Breast epithelium (tissue), 4 donors: ENCODE measurements at regions not wholly inside any gene's neighbourhood (a gene's known extent, or its start where the extent isn't known, plus 50 kb on each side); places are given as distances from the start of the nearest gene placed in this dataset.

Experiments
- DNase-seq, 2 donors: peaks; one replicate each; pipeline ENCODE4 v3.0.0-alpha.2; 2019; ENCODE audit warnings: low spot score in 2 of 2
- H3K27ac ChIP-seq, 2 donors: fragments of 200-600 bp; sonication (generic) in 1 of 2; one replicate each; pipeline ENCODE4 v1.5.1; 2016 to 2019; ENCODE audit warnings: mild to moderate bottlenecking in 1 of 2
- H3K27me3 ChIP-seq, 2 donors: fragments of 200-600 bp; sonication (generic) in 1 of 2; one replicate each; pipeline versions ENCODE4 v1.5.1 to v1.6.0; 2017 to 2019; ENCODE audit warnings: control low read depth in 1 of 2, mild to moderate bottlenecking in 1 of 2
- H3K36me3 ChIP-seq: fragments of 200-600 bp; one replicate; pipeline ENCODE4 v1.5.1; 2019
- H3K4me1 ChIP-seq, 2 donors: fragments of 200-600 bp; sonication (generic); one replicate each; pipeline ENCODE4 v1.5.1; 2016 to 2019; ENCODE audit warnings: control low read depth in 1 of 2
- H3K4me3 ChIP-seq, 3 donors: fragments of 200-600 bp; sonication (generic); 1 replicate in 2 of 3; 2 replicates in 1 of 3; pipeline ENCODE4 v1.5.1; 2016 to 2019; ENCODE audit warnings: mild to moderate bottlenecking in 3 of 3, moderate library complexity in 2 of 3
- H3K9me3 ChIP-seq, 2 donors: fragments of 200-600 bp; sonication (generic) in 1 of 2; one replicate each; pipeline ENCODE4 v1.5.1; 2016 to 2019; ENCODE audit warnings: control low read depth in 1 of 2
- POLR2A ChIP-seq: fragments of 450-650 bp; IDR thresholded peaks from one replicate; pipeline ENCODE4 v1.6.1; 2016; ENCODE audit warnings: antibody characterized with exemption, mild to moderate bottlenecking, moderate library complexity
- POLR2AphosphoS5 ChIP-seq, 3 donors: sonication (generic); formaldehyde crosslinking; IDR thresholded peaks; one replicate each; pipeline ENCODE4 v1.6.1; 2017; ENCODE audit warnings: antibody characterized with exemption in 3 of 3
- intact Hi-C: fragments of 100-400 bp; cut with DNase I; formaldehyde crosslinking; loops from one replicate; pipeline ENCODE4 v1.15.1; 2023; ENCODE audit warnings: low total_unique reads
- TF ChIP-seq, protein P1 (sequence below), 3 donors: fragments of 450-650 bp; IDR thresholded peaks; one replicate each; pipeline ENCODE4 v1.5.1; 2016 to 2017; ENCODE audit warnings: antibody characterized with exemption in 3 of 3, mild to moderate bottlenecking in 3 of 3, moderate library complexity in 3 of 3

GRCh38 chr4:140249351-140249750 is 95.4 kb upstream of the MAML3 start:
- intact Hi-C loops, result no loop called here
- Histone ChIP-seq H3K27ac (no peak overlapping the region), H3K9me3 (no peaks in the 10 kb centered on the region), H3K27me3 (no peaks in the 10 kb centered on the region), H3K4me3 (no peak overlapping the region), H3K4me1 (peaks cover 0 to 4% of the 10 kb centered on the region in 2 donors), H3K36me3 (no peaks in the 10 kb centered on the region)
- no peak for DNase-seq
- TF ChIP-seq, protein P1, sequence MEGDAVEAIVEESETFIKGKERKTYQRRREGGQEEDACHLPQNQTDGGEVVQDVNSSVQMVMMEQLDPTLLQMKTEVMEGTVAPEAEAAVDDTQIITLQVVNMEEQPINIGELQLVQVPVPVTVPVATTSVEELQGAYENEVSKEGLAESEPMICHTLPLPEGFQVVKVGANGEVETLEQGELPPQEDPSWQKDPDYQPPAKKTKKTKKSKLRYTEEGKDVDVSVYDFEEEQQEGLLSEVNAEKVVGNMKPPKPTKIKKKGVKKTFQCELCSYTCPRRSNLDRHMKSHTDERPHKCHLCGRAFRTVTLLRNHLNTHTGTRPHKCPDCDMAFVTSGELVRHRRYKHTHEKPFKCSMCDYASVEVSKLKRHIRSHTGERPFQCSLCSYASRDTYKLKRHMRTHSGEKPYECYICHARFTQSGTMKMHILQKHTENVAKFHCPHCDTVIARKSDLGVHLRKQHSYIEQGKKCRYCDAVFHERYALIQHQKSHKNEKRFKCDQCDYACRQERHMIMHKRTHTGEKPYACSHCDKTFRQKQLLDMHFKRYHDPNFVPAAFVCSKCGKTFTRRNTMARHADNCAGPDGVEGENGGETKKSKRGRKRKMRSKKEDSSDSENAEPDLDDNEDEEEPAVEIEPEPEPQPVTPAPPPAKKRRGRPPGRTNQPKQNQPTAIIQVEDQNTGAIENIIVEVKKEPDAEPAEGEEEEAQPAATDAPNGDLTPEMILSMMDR (IDR thresholded peaks at IDR 0.05), result no peak
- TF ChIP-seq POLR2A (no peak), POLR2AphosphoS5 (IDR thresholded peaks at IDR 0.05) (no peak)

DNA sequence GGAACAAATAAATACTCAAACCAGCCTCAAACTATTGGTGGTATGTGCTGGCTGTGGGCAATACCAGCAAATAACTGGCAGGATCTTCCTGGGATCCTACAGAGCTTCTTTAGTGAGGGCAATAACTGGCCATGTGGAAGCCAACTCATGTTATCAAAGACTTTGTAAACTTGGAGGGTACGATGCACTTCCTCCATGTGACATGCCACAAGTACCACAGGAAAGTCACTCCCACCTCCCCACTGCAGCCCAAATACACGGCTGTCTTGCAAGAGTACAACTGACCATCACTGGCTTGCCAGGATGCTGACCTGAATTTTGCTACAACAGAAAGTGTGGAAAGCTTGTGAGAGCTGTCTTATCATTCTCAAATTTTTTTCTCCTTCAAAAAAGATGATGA is 93.3 kb upstream of the MAML3 start:
- TF ChIP-seq, protein P1 (IDR thresholded peaks at IDR 0.05), result no peak
- TF ChIP-seq POLR2A (no peak), POLR2AphosphoS5 (IDR thresholded peaks at IDR 0.05) (no peak)
- Histone ChIP-seq H3K27ac (no peak overlapping the region), H3K36me3 (no peaks in the 10 kb centered on the region), H3K4me3 (no peak overlapping the region), H3K9me3 (no peaks in the 10 kb centered on the region), H3K4me1 (peaks cover 0 to 1% of the 10 kb centered on the region in 2 donors), H3K27me3 (no peaks in the 10 kb centered on the region)
- no peak for DNase-seq
- intact Hi-C loops, result no loop called here

GRCh38 chr4:140246216-140246615 is 92.2 kb upstream of the MAML3 start:
- TF ChIP-seq POLR2AphosphoS5 (IDR thresholded peaks at IDR 0.05) (no peak), POLR2A (no peak)
- TF ChIP-seq, protein P1 (IDR thresholded peaks at IDR 0.05), result no peak
- no peaks in the 10 kb centered on the region for H3K27me3 ChIP-seq
- no peak overlapping the region for H3K27ac ChIP-seq
- no peak overlapping the region for H3K4me3 ChIP-seq
- H3K36me3 ChIP-seq, result no peaks in the 10 kb centered on the region
- H3K9me3 ChIP-seq, result no peaks in the 10 kb centered on the region
- DNase-seq, result no peak
- intact Hi-C loops, result no loop called here
- H3K4me1 ChIP-seq, result no peaks in the 10 kb centered on the region

- Histone ChIP-seq H3K4me1 (no peaks in the 10 kb centered on the region), H3K4me3 (no peak overlapping the region), H3K9me3 (no peaks in the 10 kb centered on the region), H3K36me3 (no peaks in the 10 kb centered on the region), H3K27me3 (no peaks in the 10 kb centered on the region), H3K27ac (no peak overlapping the region)
- no peak for DNase-seq
- TF ChIP-seq POLR2AphosphoS5 (IDR thresholded peaks at IDR 0.05) (no peak), POLR2A (no peak)
- TF ChIP-seq, protein P1 (IDR thresholded peaks at IDR 0.05), result no peak
- intact Hi-C loops, result no loop called here
Measured at GRCh38 chr4:140244328-140244727, 90.3 kb upstream of the MAML3 start.

GRCh38 chr4:140243278-140243753 is 89.3 kb upstream of the MAML3 start:
- Histone ChIP-seq H3K4me3 (no peak overlapping the region), H3K27ac (peak overlapping the region; percentile 60 to 68), H3K9me3 (no peaks in the 10 kb centered on the region), H3K4me1 (peaks cover 0 to 3% of the 10 kb centered on the region in 2 donors), H3K27me3 (no peaks in the 10 kb centered on the region), H3K36me3 (no peaks in the 10 kb centered on the region)
- DNase-seq, result peak in 1 of 2 donors; percentile 26
- intact Hi-C loops, result no loop called here
- TF ChIP-seq POLR2AphosphoS5 (IDR thresholded peaks at IDR 0.05) (no peak), POLR2A (no peak)
- TF ChIP-seq, protein P1 (IDR thresholded peaks at IDR 0.05), result no peak
